GM18505 (cell line): ENCODE measurements at regions not wholly inside any gene's neighbourhood (a gene's known extent, or its start where the extent isn't known, plus 50 kb on each side); places are given as distances from the start of the nearest gene placed in this dataset.
"Not testable (repeated sequence)": the region's sequence is repeated elsewhere in the genome, so short reads cannot be mapped to it uniquely, and the experiment has no call there.

Experiments
- ATAC-seq: cut with Tn5 transposase; IDR thresholded peaks from one replicate; pipeline ENCODE4 v1.9.1; 2021; ENCODE audit not compliant: unreplicated experiment
- POLR2A ChIP-seq: IDR thresholded peaks from 4 replicates; pipeline ENCODE4 v1.6.1; 2011; ENCODE audit warnings: borderline replicate concordance; ENCODE audit not compliant: insufficient read depth, insufficient read length; ENCODE audit errors: extremely low read depth

DNA sequence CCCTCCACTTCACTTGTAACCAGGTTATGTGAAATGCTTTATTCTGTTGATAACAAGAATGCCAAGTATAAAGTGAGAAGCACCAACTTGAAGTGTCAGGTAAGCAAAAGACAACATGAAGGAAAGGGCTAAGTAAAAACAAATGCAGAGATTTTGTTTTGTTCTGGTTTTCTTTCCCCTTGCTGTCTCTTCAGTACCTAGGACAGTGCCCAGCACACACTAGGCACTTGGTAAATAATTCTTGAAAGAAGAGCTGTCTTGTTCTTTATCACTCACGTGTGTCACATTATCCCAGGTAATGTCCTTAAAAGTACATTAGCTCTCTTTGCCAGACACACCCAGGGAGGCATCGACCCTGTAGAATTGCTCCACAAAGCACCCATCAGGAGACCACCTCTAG, 350.0 kb upstream of the IRAK1BP1 start:
- no peak for ATAC-seq
- no peak for TF ChIP-seq POLR2A

DNA sequence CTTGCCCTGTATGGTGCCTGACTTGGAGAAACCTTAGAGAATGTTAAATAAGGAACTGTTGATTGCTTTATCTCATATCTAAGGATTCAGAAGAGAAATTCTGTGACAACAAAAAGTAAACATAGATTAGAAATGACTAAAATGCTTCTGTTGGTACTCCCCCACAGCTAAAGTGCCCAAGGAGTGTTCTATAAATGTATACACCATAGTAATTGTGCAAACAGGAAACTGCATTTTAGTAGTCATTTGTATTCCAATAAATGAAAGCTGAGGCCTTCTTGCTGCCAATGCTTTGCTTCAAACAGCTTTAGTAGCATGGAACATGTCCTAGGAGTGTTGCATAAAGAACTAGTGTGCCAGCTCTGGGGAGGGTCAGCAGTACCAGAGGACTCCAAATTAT, 343.7 kb upstream of the IRAK1BP1 start:
- TF ChIP-seq POLR2A = no peak
- no peak for ATAC-seq

DNA sequence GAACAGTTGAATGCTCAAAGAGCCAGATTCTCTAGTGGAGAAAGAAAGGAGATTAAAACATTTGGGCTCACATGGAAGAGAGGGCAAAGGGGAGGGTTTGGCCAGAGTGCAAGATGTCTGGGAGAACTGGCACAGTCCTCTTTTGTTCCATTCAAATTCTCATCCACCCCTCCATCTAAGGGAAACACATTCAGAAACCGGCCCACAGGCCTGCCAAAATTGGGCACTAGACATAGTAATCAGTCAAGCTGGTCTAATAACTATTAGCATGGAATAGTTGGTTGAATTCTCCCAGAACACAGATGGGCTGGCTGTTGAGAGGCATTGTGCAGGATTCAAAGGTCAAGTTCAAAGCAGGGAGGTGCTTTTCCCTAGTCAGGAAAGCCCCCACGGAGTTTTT, 341.4 kb upstream of the IRAK1BP1 start:
- ATAC-seq = no peak
- no peak for TF ChIP-seq POLR2A

DNA sequence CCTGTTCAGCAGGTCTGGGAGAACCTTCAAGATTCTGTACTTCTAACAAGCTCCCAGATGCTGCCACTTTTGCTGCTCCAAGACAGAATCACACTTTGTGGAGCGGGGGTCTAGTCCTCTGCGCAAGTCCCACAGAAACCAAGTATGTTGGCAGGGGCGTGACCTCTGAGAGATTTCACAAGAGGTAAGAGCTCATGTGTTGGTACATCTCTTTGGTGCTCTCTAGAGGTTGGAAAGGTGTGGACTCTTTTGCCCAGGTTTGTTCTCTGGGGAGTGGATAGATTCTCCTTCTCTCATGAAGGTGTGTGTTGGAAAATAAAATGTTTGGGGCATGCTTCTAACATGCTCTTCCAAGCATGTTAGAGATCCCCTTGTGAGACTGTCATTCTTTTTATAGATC, 340.9 kb upstream of the IRAK1BP1 start:
- no peak for TF ChIP-seq POLR2A
- no peak for ATAC-seq

DNA sequence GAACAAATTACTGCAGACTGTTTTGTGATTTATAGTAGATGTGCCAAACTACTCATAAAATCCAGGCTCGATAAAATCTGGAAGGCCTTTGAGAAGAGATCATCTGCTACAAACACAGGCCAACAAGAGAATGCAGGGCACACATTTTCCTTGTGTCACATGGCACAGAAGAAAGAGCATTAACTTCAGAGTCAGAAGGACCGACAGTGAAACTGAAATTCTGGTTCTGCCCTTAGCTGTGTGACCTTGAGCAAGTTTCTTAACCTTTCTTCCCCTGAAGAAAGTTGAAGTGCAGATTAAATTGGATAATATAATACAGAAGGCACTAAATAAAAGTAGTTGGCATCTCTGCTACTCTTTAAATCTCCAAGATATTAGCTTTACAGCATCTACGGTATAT, 338.4 kb upstream of the IRAK1BP1 start:
- TF ChIP-seq POLR2A = no peak
- ATAC-seq = no peak

DNA sequence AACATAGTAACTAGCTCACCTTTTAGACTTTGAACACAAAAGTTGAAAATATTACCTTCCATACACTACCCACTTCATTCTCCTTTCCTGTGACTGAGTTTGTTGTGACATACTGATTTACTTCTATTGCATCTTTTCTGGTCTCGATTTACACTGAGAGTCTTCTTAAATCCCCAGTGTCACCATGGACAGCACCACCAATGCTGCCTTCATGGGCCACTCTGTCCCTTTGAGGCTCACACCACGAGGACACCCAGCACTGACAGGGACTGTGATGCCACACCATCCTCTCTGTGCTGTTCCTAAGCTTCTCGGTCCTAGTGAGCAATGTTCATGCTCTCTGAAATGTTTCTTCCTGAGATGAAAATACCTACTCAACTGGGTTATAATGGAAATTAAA, 337.1 kb upstream of the IRAK1BP1 start:
- TF ChIP-seq POLR2A = no peak
- ATAC-seq = no peak

DNA sequence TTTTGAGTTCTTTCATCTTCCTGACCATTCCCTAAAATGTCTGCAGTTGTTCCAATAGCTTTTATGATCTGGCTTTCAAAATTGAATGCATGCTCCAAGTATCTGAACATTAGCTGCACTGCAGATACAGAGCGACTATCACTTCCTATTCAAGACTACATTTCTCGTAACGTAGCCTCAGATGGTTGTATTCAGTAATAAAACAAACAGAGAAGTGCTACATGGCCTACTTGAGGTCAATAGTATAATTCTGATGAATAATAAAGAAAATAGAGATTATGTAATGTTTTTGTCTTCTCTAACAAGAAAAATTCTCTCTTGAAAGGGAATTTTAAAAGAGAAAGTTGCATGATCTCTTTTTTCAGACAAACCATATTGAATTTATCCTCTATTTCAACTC, 333.9 kb upstream of the IRAK1BP1 start:
- TF ChIP-seq POLR2A = no peak
- no peak for ATAC-seq

DNA sequence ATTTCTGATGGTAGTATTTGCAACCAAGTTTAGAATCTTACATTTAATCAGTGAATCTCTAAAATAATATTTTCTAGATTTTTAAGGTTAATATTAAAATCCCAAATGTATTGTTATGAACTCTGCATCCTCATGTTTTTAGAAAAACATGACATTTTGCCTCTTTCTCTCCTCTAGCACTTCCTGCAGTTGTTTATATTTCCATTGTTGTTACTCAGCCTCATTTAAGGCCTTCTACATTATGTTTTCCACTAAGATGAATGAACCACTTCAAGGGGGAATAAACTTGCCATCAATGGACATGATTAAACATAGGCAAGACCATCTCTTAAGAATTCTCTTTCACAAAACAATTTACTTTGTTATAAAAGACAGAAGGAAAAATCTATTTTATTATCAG, 333.5 kb upstream of the IRAK1BP1 start:
- no peak for ATAC-seq
- TF ChIP-seq POLR2A = no peak

DNA sequence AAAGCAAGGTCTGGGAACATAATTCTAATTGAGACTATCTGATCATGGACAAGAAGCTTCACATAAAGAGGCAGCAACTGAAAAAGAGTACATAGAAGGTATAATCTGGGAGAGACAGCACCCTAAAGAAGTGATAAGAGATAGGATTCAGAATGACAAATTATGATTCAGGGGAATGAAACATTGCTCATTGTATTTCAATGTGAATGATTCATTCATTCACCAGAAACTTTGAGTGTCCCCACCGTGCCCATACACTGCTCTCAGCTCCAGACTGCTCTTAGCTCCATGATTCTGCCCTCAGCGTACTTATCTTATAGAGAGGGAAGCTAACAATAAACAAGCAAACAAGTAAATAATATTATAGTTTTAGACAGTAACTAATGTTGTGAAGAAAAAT, 329.3 kb upstream of the IRAK1BP1 start:
- TF ChIP-seq POLR2A = no peak
- ATAC-seq = no peak

DNA sequence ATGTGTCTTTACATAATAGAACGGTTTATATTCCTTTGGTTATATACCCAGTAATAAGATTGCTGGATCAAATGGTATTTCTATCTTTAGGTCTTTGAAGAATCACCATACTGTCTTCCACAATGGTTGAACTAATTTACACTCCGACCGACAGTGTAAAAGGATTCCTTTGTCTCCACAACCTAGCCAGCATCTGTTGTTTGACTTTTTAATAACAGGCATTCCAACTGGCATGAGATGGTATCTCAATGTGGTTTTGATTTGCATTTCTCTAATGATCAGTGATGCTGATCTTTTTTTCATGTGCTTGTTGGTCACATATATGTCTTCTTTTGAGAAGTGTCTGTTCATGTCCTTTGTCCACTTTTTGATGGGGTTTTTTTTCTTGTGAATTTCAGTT, 319.7 kb upstream of the IRAK1BP1 start:
- ATAC-seq = not testable (repeated sequence)

DNA sequence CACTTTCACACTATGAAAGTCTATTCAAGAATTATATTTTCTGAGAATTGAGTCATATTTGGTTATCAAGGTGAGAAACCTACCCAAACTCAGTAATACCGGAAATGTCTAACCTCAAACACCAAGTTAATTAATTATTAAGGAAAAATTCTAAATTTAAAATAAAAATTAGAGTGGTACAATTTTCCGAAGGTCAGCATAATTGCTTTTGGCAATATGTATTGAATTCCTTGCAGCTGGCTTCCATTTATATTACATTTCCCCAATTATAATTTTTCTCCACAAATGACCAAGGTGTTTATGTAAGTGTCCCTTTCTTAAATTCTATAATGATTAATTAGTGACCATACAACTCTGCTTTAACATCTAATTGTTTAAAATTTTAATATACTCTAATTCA, 316.0 kb upstream of the IRAK1BP1 start:
- TF ChIP-seq POLR2A = no peak

DNA sequence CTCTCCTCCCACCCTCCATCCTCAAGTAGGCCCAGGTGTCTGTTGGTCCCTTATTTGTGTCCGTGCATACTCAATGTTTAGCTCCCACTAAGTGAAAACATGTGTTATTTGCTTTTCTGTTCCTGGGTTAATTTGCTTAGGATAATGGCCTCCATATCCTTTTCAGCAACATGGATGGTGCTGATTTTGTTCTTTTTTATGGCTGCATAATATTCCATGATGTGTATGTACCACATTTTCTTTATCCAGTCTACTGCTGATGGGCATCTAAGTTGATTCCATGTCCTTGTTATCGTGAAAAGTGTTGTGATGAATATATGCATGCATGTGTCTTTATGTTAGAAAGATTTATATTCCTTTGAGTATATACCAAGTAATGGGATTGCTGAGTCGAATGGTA, 314.9 kb upstream of the IRAK1BP1 start:
- TF ChIP-seq POLR2A = no peak
- ATAC-seq = no peak

More for the DNA sequence above, 316.0 kb upstream of the IRAK1BP1 start:
- ATAC-seq = no peak

DNA sequence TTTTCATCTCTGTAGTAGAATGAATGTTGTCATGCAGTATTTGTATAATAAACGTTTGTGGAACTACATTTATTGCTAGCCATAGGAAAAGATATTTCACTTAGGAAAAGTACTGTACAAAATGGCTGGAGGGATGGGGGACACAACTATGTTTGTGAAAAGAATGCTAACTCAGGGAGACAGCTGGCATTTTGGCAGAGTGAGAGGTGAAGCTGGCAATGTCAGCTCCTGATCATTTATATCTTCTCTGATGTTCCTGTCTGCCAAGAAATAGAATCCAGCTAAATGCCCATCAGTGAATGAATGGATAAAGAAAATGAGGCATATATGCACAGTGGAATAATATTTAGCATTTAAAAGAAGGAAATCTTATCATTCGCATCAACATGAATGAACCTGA, 313.0 kb upstream of the IRAK1BP1 start:
- ATAC-seq = no peak
- TF ChIP-seq POLR2A = no peak

DNA sequence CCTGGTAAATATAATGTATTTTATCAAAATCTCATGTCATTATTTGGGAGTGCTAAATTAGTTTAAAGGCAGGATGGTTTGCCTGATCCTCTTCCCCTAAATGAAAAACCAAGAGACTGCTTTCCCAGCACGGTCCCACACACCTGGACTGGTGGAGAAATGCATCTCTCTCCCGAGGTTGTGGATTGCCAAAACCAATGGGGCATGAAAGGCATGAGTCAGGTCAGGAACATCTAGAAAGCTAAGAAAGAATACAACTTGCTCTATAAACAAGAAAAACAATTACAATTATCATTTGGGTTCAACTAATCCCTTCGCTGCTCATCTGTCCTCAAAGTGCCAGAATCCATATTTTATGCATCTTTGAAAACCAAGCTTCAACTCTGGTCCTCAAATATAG, 308.3 kb upstream of the IRAK1BP1 start:
- no peak for TF ChIP-seq POLR2A
- no peak for ATAC-seq

DNA sequence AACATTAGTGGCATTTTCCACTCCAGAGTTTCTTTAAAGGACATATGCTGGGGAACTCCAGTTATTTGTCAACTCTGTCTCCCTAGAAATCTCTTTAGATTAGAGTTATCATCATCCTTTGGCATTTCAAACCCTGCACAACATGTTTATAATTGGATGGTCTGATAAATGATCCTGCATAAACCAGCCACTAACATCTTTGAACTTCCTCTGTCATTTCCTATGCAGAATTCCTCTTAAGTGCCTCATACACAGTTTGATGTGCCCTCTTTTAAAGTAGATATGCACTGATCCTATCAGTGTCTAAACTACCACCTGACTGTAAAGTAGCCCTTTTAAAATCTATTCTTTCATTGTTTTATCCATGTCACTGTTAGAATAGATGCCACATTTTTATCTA, 306.3 kb upstream of the IRAK1BP1 start:
- TF ChIP-seq POLR2A = no peak
- no peak for ATAC-seq

DNA sequence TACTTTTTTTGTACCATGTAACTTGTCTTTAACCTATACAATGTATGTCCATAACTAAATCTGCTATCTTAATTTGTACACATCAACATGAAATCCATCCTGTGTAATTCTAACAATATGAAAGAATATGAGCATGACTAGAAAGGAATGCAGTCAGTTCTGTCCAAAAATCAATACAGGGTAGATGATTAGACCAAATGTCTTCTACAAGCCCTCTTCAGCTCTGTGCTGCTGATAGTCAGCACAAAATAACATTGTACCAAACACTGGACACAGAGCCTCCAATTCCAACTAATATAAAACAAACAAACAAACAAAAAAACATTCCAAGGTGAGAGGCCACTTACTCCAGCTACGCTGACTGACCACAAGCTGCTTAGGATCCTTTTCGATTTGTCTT, 301.4 kb upstream of the IRAK1BP1 start:
- no peak for ATAC-seq
- TF ChIP-seq POLR2A = no peak

DNA sequence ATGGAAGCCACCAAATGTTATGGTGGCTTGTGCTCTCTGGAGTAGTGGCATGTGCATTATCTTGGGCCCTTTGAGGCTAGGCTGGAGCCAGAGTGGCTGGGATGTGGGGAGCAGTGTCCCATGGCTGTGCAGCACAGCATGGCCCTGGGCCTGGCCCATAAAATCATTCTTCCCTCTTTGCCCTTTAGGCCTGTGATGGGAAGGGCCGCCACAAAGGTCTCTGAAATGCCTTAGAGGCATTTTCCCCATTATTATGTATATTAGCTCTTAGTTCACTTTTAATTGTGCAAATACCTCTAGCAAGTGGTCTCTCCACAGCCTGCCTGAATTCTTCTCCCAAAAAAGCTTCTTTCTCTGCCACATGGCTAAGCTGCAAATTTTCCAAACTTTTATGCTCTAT, 297.3 kb upstream of the IRAK1BP1 start:
- ATAC-seq = no peak
- no peak for TF ChIP-seq POLR2A

DNA sequence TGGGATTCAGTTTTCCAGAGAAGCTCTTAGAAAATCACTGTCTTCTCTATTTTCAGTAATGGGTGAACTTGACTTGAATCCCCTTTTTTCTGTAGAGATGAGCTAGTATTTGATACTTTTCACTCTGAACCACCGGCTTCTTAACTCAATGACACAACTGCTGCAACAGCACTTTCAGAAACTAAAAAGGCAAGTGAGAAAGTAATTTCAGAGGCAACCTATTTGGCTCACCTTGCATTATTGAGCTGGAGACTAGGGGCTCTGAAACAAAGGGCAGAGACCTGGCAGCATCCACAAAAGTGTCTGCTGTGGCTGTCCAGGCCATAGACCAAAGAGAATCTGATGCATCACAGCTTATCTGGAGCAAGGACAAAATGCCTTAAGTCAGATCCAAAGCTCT, 289.8 kb upstream of the IRAK1BP1 start:
- TF ChIP-seq POLR2A = no peak
- no peak for ATAC-seq
